ENCODE measurements at regions not wholly inside any gene's neighbourhood (a gene's known extent, or its start where the extent isn't known, plus 50 kb on each side); places are given as distances from the start of the nearest gene placed in this dataset.

DNA sequence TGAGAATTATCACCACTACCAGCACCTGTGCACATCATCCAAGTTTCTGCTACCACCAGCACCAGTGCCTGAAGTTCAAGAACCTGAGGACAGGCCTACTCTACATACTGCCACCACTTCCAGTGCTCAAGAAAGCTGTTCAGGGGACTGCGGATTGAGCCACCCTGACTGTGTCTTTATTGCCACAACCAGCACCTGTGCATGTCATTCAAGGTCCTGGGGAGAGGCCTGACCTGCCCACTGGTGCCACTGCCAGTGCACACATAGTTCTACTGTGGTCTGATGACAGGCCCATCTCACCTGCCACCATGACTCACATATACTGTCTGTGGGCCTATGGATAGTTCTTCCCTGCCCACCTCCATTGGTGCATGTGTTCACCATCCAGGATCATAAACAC, 559.4 kb downstream of the COL12A1 start:
- Histone ChIP-seq H3K27ac (no peak overlapping the region), H3K4me1 (replicated peaks in 1 of 2) (no peaks in the 10 kb centered on the region), H3K9me3 (replicated peaks in 1 of 3) (no peaks in the 10 kb centered on the region), H3K27me3 (no peaks in the 10 kb centered on the region), H3K36me3 (replicated peaks in 1 of 2) (no peaks in the 10 kb centered on the region), H3K4me3 (no peak overlapping the region)
- TF ChIP-seq POLR2A (IDR thresholded peaks at IDR 0.05): no peak
- TF ChIP-seq, protein P1, sequence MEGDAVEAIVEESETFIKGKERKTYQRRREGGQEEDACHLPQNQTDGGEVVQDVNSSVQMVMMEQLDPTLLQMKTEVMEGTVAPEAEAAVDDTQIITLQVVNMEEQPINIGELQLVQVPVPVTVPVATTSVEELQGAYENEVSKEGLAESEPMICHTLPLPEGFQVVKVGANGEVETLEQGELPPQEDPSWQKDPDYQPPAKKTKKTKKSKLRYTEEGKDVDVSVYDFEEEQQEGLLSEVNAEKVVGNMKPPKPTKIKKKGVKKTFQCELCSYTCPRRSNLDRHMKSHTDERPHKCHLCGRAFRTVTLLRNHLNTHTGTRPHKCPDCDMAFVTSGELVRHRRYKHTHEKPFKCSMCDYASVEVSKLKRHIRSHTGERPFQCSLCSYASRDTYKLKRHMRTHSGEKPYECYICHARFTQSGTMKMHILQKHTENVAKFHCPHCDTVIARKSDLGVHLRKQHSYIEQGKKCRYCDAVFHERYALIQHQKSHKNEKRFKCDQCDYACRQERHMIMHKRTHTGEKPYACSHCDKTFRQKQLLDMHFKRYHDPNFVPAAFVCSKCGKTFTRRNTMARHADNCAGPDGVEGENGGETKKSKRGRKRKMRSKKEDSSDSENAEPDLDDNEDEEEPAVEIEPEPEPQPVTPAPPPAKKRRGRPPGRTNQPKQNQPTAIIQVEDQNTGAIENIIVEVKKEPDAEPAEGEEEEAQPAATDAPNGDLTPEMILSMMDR (IDR thresholded peaks at IDR 0.05): no peak
- 88 to 100% (median 95%) methylated on average over 1 of the region's 1 CpG; no CpG with 5 or more reads in 1 of the 4 donors for WGBS, 4 donors
- no peak for DNase-seq
- intact Hi-C loops (cut with DNase I): no loop called here

DNA sequence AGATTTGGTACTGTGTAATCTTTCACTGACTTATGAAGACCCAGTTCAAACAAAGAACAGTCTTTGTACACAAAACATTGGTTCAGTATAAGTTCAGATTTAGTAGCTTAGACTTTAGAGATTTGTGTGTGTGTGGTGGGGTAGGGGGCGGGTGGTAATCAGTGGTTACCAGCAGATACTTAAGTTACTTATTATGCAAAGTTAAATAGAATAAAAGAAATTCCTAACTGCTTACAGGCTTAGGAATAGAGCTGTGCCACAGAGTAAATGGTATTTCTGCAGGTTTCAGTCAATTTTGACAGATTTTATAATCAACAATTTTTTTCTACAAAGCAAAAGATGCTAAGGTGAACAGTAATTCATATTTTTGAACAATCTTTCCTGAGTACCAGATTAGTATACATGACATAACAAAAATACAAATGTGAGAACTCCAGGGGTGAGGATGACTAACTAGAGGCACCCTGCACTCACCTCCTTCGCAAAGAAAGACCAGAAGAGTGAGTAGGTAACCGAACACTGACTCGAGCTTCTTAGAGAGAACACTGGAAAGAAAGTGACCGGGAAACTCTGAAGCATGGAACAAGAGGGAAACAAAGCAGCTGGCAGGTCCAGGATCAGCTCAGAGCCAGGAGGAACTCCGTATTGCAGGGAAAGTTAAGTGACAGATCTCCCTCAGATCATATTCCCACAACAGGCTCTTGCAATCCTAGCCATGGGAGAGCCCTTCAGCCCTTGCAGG, 560.6 kb downstream of the COL12A1 start:
- no peak for DNase-seq
- no peak overlapping the region for H3K4me3 ChIP-seq
- TF ChIP-seq, protein P1 (IDR thresholded peaks at IDR 0.05): no peak
- no peak for TF ChIP-seq POLR2A (IDR thresholded peaks at IDR 0.05)
- H3K9me3 ChIP-seq (replicated peaks in 1 of 3): no peaks in the 10 kb centered on the region
- intact Hi-C loops (cut with DNase I): no loop called here
- 66 to 69% (median 67%) methylated on average over 6 of the region's 6 CpGs for WGBS, 4 donors
- no peaks in the 10 kb centered on the region for H3K27me3 ChIP-seq
- H3K27ac ChIP-seq: no peak overlapping the region
- H3K4me1 ChIP-seq (replicated peaks in 1 of 2): no peaks in the 10 kb centered on the region
- H3K36me3 ChIP-seq (replicated peaks in 1 of 2): no peaks in the 10 kb centered on the region

DNA sequence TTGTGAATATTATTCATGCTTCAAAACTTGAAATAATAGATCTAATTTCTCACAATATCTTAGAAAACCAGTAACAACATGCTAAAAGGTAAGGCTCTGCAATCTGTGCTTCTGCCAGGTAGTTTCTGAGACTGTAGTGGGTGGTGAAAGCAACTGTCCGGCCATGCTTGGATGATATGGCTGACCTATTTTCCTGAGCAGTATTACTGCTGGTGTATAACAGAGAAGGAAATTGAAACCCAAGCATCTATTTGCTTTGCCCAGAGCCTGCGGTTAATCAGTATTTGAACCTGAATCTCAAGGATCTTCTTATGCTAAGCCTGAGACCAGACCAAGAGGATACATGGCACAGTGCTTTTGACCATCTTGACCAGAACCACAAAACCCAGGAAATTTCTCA, 563.8 kb downstream of the COL12A1 start:
- no peaks in the 10 kb centered on the region for H3K27me3 ChIP-seq
- no peak overlapping the region for H3K4me3 ChIP-seq
- TF ChIP-seq, protein P1 (IDR thresholded peaks at IDR 0.05): no peak
- no peak for TF ChIP-seq POLR2A (IDR thresholded peaks at IDR 0.05)
- H3K27ac ChIP-seq: no peak overlapping the region
- H3K9me3 ChIP-seq (replicated peaks in 1 of 3): no peaks in the 10 kb centered on the region
- no peaks in the 10 kb centered on the region for H3K4me1 ChIP-seq (replicated peaks in 1 of 2)
- H3K36me3 ChIP-seq (replicated peaks in 1 of 2): no peaks in the 10 kb centered on the region
- 83 to 100% (median 88%) methylated on average over 2 of the region's 2 CpGs for WGBS, 4 donors
- intact Hi-C loops (cut with DNase I): no loop called here
- no peak for DNase-seq

DNA sequence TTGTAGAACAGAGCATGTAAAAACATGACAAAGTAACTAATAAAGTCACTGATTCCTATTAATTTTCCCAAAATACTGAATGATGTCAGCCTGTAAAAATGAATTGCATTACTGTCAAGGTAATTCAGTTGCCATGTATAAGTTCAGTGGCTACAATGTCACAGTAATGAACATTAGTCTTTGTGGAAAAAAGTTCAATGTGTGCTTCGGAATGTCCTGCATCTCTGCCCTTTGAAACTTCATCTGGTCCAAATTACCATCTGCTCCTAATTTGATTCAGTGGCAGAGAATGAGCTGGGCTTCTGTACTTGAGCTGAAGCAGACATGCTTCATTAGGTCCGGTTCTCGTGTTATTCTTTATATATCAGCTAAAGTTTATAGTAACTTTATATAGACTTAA, 567.4 kb downstream of the COL12A1 start:
- no peaks in the 10 kb centered on the region for H3K9me3 ChIP-seq (replicated peaks in 1 of 3)
- no peak overlapping the region for H3K4me3 ChIP-seq
- H3K4me1 ChIP-seq (replicated peaks in 1 of 2): no peaks in the 10 kb centered on the region
- TF ChIP-seq POLR2A (IDR thresholded peaks at IDR 0.05): no peak
- TF ChIP-seq, protein P1 (IDR thresholded peaks at IDR 0.05): no peak
- intact Hi-C loops (cut with DNase I): no loop called here
- no peaks in the 10 kb centered on the region for H3K36me3 ChIP-seq (replicated peaks in 1 of 2)
- DNase-seq: no peak
- H3K27me3 ChIP-seq: no peaks in the 10 kb centered on the region
- WGBS, 4 donors: 41 to 57% (median 54%) methylated on average over 3 of the region's 3 CpGs
- no peak overlapping the region for H3K27ac ChIP-seq
